Neural progenitor cell (in vitro differentiated cells): ENCODE measurements at regions not wholly inside any gene's neighbourhood (a gene's known extent, or its start where the extent isn't known, plus 50 kb on each side); places are given as distances from the start of the nearest gene placed in this dataset.

Experiments
- DNase-seq: peaks from one replicate; pipeline ENCODE4 v3.0.0-alpha.2; 2016; ENCODE audit warnings: low spot score
- H2AFZ ChIP-seq: fragments of 200-600 bp; sonication (generic); replicated peaks from 2 replicates; pipeline ENCODE4 v1.6.1; 2016; ENCODE audit warnings: antibody characterized with exemption
- H3F3A ChIP-seq: fragments of 200-600 bp; sonication (generic); 2 replicates; pipeline ENCODE4 v1.6.1; 2016; ENCODE audit warnings: antibody characterized with exemption, low read depth
- H3K27ac ChIP-seq: fragments of 200-600 bp; sonication (generic); 2 replicates; pipeline ENCODE4 v1.5.1; 2016; ENCODE audit warnings: mild to moderate bottlenecking
- H3K27me3 ChIP-seq: fragments of 200-600 bp; sonication (generic); 2 replicates; pipeline ENCODE4 v1.6.1; 2016; ENCODE audit warnings: mild to moderate bottlenecking, moderate library complexity
- H3K36me3 ChIP-seq: fragments of 200-600 bp; sonication (generic); 2 replicates; pipeline ENCODE4 v1.5.1; 2016
- H3K4me1 ChIP-seq: fragments of 200-600 bp; sonication (generic); 2 replicates; pipeline ENCODE4 v1.6.1; 2016; ENCODE audit warnings: mixed run types
- H3K4me2 ChIP-seq: fragments of 200-600 bp; sonication (generic); 2 replicates; pipeline ENCODE4 v1.6.1; 2016
- H3K4me3 ChIP-seq: fragments of 200-600 bp; sonication (generic); 2 replicates; pipeline ENCODE4 v1.5.1; 2016
- H3K79me2 ChIP-seq: fragments of 200-600 bp; sonication (generic); 2 replicates; pipeline ENCODE4 v1.6.1; 2016; ENCODE audit warnings: low read depth
- H3K9ac ChIP-seq: fragments of 200-600 bp; sonication (generic); 2 replicates; pipeline ENCODE4 v1.6.1; 2016
- H3K9me3 ChIP-seq: fragments of 200-600 bp; sonication (generic); 2 replicates; pipeline ENCODE4 v1.5.1; 2016; ENCODE audit warnings: low read depth
- H4K20me1 ChIP-seq: fragments of 200-600 bp; sonication (generic); 2 replicates; pipeline ENCODE4 v1.6.1; 2016; ENCODE audit warnings: low read depth
- H3K27ac Mint-ChIP-seq: 3 replicates; pipeline ENCODE4 v1.8.0; 2021; ENCODE audit warnings: mixed read lengths
- H3K27me3 Mint-ChIP-seq: 2 replicates; pipeline ENCODE4 v1.8.0; 2022; ENCODE audit warnings: low read depth, mild to moderate bottlenecking, inconsistent platforms, moderate library complexity, mixed read lengths; ENCODE audit not compliant: insufficient read depth
- H3K36me3 Mint-ChIP-seq: 3 replicates; pipeline ENCODE4 v1.8.0; 2021; ENCODE audit warnings: mixed read lengths
- H3K4me1 Mint-ChIP-seq: 3 replicates; pipeline ENCODE4 v1.8.0; 2021; ENCODE audit warnings: mixed read lengths
- H3K4me3 Mint-ChIP-seq: 3 replicates; pipeline ENCODE4 v1.8.0; 2021; ENCODE audit warnings: mild to moderate bottlenecking, moderate library complexity, mixed read lengths
- H3K9me3 Mint-ChIP-seq: 3 replicates; pipeline ENCODE4 v1.8.0; 2020; ENCODE audit warnings: mixed read lengths
- EZH2 ChIP-seq: fragments of 200-600 bp; sonication (generic); IDR thresholded peaks from 2 replicates; pipeline ENCODE4 v1.6.1; 2017; ENCODE audit warnings: antibody characterized with exemption, mild to moderate bottlenecking, moderate library complexity
- EZH2phosphoT487 ChIP-seq: fragments of 200-600 bp; sonication (generic); IDR thresholded peaks from 2 replicates; pipeline ENCODE4 v1.6.1; 2017; ENCODE audit warnings: antibody characterized with exemption
- TF ChIP-seq, protein P1 (sequence below): fragments of 200-600 bp; sonication (generic); IDR thresholded peaks from 2 replicates; pipeline ENCODE4 v1.5.1; 2017; ENCODE audit warnings: antibody characterized with exemption, mild to moderate bottlenecking

DNA sequence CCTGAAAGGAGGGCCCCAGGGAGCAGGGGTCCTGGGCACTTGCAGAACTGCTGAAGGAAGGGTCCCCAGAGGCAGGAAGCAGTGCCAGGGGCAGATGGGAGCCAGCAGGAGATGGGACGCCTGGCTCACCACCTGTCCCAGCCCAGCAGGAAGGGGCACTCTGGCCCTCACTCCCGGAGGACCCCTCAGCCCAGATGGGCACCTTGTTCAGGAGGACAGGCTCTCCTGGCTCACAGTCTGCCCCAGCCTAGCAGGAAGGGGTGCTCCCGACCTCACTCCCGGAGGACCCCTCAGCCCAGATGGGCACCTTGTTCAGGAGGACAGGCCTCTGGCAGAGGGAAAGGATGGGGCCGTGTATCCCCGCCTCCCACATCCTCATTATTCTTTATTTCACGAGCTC is 331.4 kb upstream of the SHH start:
- H3F3A ChIP-seq: no peaks in the 10 kb centered on the region
- no peaks in the 10 kb centered on the region for H3K79me2 ChIP-seq
- H4K20me1 ChIP-seq: no peaks in the 10 kb centered on the region
- no peaks in the 10 kb centered on the region for H3K27me3 ChIP-seq
- H3K9me3 ChIP-seq: no peaks in the 10 kb centered on the region
- H3K4me2 ChIP-seq: no peak overlapping the region
- no peak overlapping the region for H3K9ac ChIP-seq
- TF ChIP-seq EZH2phosphoT487 (no peak), EZH2 (no peak)
- TF ChIP-seq, protein P1, sequence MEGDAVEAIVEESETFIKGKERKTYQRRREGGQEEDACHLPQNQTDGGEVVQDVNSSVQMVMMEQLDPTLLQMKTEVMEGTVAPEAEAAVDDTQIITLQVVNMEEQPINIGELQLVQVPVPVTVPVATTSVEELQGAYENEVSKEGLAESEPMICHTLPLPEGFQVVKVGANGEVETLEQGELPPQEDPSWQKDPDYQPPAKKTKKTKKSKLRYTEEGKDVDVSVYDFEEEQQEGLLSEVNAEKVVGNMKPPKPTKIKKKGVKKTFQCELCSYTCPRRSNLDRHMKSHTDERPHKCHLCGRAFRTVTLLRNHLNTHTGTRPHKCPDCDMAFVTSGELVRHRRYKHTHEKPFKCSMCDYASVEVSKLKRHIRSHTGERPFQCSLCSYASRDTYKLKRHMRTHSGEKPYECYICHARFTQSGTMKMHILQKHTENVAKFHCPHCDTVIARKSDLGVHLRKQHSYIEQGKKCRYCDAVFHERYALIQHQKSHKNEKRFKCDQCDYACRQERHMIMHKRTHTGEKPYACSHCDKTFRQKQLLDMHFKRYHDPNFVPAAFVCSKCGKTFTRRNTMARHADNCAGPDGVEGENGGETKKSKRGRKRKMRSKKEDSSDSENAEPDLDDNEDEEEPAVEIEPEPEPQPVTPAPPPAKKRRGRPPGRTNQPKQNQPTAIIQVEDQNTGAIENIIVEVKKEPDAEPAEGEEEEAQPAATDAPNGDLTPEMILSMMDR: no peak
- Mint-ChIP-seq H3K4me3 (no peak overlapping the region), H3K36me3 (no peaks in the 10 kb centered on the region), H3K27me3 (peaks cover 7% of the 10 kb centered on the region), H3K27ac (no peak overlapping the region), H3K9me3 (no peaks in the 10 kb centered on the region), H3K4me1 (peaks cover 8% of the 10 kb centered on the region)
- no peak for DNase-seq
- H3K4me1 ChIP-seq: no peaks in the 10 kb centered on the region
- H2AFZ ChIP-seq: no peak overlapping the region
- no peak overlapping the region for H3K4me3 ChIP-seq
- no peak overlapping the region for H3K27ac ChIP-seq
- no peaks in the 10 kb centered on the region for H3K36me3 ChIP-seq

DNA sequence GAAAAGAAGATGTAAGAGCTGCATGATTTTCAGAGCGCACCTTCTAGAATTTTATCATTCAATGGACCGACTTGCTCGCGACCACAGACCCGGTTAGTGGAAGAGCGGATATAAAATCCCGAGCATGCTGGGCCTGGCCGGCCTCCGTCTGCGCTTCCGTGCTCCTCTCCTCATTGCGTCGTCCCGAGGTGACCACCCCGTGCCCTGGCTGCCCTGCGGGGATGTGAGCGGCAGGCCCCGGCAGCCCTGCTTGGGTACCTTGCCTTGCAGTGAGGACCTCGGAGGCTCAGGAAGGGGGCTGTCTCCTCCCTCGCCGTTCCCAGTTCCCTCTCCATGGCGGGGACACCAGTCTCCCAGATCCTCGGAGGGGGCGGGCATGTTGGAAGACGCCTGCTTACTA is 330.9 kb upstream of the SHH start:
- H3K27ac ChIP-seq: no peak overlapping the region
- Mint-ChIP-seq H3K27ac (no peak overlapping the region), H3K4me1 (peaks cover 8% of the 10 kb centered on the region), H3K36me3 (no peaks in the 10 kb centered on the region), H3K9me3 (no peaks in the 10 kb centered on the region), H3K27me3 (peaks cover 7% of the 10 kb centered on the region), H3K4me3 (no peak overlapping the region)
- no peak overlapping the region for H3K9ac ChIP-seq
- no peaks in the 10 kb centered on the region for H3K4me1 ChIP-seq
- no peaks in the 10 kb centered on the region for H3K27me3 ChIP-seq
- no peaks in the 10 kb centered on the region for H3K79me2 ChIP-seq
- no peaks in the 10 kb centered on the region for H3K9me3 ChIP-seq
- H3K36me3 ChIP-seq: no peaks in the 10 kb centered on the region
- no peak for TF ChIP-seq EZH2phosphoT487
- no peak for TF ChIP-seq EZH2
- TF ChIP-seq, protein P1: no peak
- no peak overlapping the region for H2AFZ ChIP-seq
- H3K4me3 ChIP-seq: no peak overlapping the region
- no peak for DNase-seq
- H3F3A ChIP-seq: no peaks in the 10 kb centered on the region
- no peak overlapping the region for H3K4me2 ChIP-seq
- no peaks in the 10 kb centered on the region for H4K20me1 ChIP-seq

DNA sequence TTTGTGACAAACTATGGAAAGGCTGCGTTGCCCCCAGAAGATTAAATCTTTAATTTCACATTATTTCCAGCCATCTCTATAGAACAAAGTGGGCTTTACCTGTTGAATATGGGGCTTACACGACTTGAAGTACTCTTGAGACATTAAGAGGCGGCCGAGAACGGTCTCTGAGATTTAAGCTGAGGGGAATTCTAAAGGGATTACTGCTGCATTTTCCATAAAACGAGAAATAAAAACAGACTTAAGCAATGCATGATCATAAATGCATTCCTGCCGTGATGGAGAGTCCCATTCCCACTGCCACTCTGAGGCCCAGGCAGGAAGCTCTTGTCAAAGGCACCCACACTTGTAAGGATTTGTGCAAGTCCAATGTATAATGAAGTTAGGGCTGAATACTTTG is 329.7 kb upstream of the SHH start:
- H3F3A ChIP-seq: no peaks in the 10 kb centered on the region
- Mint-ChIP-seq H3K27ac (no peak overlapping the region), H3K36me3 (no peaks in the 10 kb centered on the region), H3K4me3 (no peak overlapping the region), H3K9me3 (no peaks in the 10 kb centered on the region), H3K4me1 (peaks cover 8% of the 10 kb centered on the region), H3K27me3 (peaks cover 7% of the 10 kb centered on the region)
- no peak for DNase-seq
- H3K27ac ChIP-seq: no peak overlapping the region
- no peaks in the 10 kb centered on the region for H3K79me2 ChIP-seq
- TF ChIP-seq EZH2 (no peak), EZH2phosphoT487 (no peak)
- TF ChIP-seq, protein P1: no peak
- H4K20me1 ChIP-seq: no peaks in the 10 kb centered on the region
- no peak overlapping the region for H3K4me2 ChIP-seq
- H3K36me3 ChIP-seq: no peaks in the 10 kb centered on the region
- H3K9me3 ChIP-seq: no peaks in the 10 kb centered on the region
- no peaks in the 10 kb centered on the region for H3K4me1 ChIP-seq
- no peak overlapping the region for H3K4me3 ChIP-seq
- H3K9ac ChIP-seq: no peak overlapping the region
- no peak overlapping the region for H2AFZ ChIP-seq
- no peaks in the 10 kb centered on the region for H3K27me3 ChIP-seq

DNA sequence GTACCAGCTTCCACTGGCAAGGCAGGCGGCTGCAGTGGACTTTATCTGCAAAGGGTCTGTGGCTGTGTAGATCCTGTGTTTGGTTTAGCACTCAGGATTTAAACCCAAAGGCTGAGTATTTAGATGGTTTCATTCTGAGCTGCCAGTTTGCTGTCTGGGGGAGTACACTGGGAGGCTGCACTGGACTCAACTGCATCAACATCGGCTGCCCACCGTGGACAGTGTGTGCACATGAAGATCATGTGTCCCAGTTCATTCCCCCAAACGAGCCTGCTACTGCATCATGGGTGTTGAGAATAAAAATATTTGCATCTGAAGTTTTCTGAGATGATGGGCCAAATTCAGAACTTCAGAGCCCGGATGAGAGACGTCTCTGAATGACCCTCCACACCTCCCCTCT is 328.6 kb upstream of the SHH start:
- no peaks in the 10 kb centered on the region for H3K79me2 ChIP-seq
- H3K4me3 Mint-ChIP-seq: no peak overlapping the region

More for the DNA sequence above, 328.6 kb upstream of the SHH start:
- Histone ChIP-seq H3K27me3 (no peaks in the 10 kb centered on the region), H3K27ac (no peak overlapping the region), H3K9me3 (no peaks in the 10 kb centered on the region), H3K4me2 (no peak overlapping the region), H3K9ac (no peak overlapping the region), H3F3A (no peaks in the 10 kb centered on the region), H4K20me1 (no peaks in the 10 kb centered on the region), H3K36me3 (no peaks in the 10 kb centered on the region), H3K4me3 (no peak overlapping the region), H2AFZ (no peak overlapping the region), H3K4me1 (no peaks in the 10 kb centered on the region)
- peaks cover 7% of the 10 kb centered on the region for H3K27me3 Mint-ChIP-seq
- H3K9me3 Mint-ChIP-seq: no peaks in the 10 kb centered on the region
- DNase-seq: no peak
- H3K36me3 Mint-ChIP-seq: no peaks in the 10 kb centered on the region
- H3K4me1 Mint-ChIP-seq: peaks cover 8% of the 10 kb centered on the region
- TF ChIP-seq, protein P1: no peak
- TF ChIP-seq EZH2 (no peak), EZH2phosphoT487 (no peak)
- H3K27ac Mint-ChIP-seq: no peak overlapping the region
